PC-3 (cell line): ENCODE measurements at regions not wholly inside any gene's neighbourhood (a gene's known extent, or its start where the extent isn't known, plus 50 kb on each side); places are given as distances from the start of the nearest gene placed in this dataset.

Experiments
- ATAC-seq: fragments of 200-7000 bp; cut with Tn5 transposase; 2 replicates; pipeline ENCODE4 v1.9.1; 2020; ENCODE audit warnings: mild to moderate bottlenecking, moderate library complexity
- BruUV-seq: library from RNA; stranded (reverse); fragments of 400-500 nt; replicated peaks from 2 replicates; lab custom pipeline; 2021; lab: Mats Ljungman, UMichigan
- CTCF ChIA-PET: fragments of 300-600 bp; sonication (Branson Sonifier 250); formaldehyde crosslinking; loops from one replicate; lab custom pipeline; 2022; ENCODE audit warnings: antibody characterized with exemption; lab: Charles Lee
- POLR2A ChIA-PET: fragments of 300-600 bp; sonication (Branson Sonifier 250); formaldehyde crosslinking; loops from one replicate; lab custom pipeline; 2022; ENCODE audit warnings: antibody characterized with exemption; ENCODE audit not compliant: unreplicated experiment; lab: Charles Lee
- DNase-seq: peaks from one replicate; pipeline ENCODE4 v3.0.0-alpha.2; 2015
- H2AFZ ChIP-seq: fragments of 300-600 bp; sonication (generic); 2 replicates; pipeline ENCODE4 v1.6.0; 2016; ENCODE audit warnings: antibody characterized with exemption, low read length
- H3F3A ChIP-seq: fragments of 300-600 bp; sonication (generic); one replicate; pipeline ENCODE4 v1.6.0; 2017; ENCODE audit warnings: antibody characterized with exemption, low read length, control low read depth, mild to moderate bottlenecking; ENCODE audit not compliant: unreplicated experiment
- H3K27ac ChIP-seq: fragments of 300-600 bp; sonication (generic); 2 replicates; pipeline ENCODE4 v1.5.1; 2016; ENCODE audit warnings: mild to moderate bottlenecking, low read length
- H3K27me3 ChIP-seq: fragments of 300-600 bp; sonication (generic); 2 replicates; pipeline ENCODE4 v1.6.1; 2016; ENCODE audit warnings: low read length, mixed read lengths
- H3K36me3 ChIP-seq: fragments of 300-600 bp; sonication (generic); 2 replicates; pipeline ENCODE4 v1.6.1; 2016; ENCODE audit warnings: low read depth, mixed run types, low read length, mixed read lengths
- H3K4me1 ChIP-seq: fragments of 300-600 bp; sonication (generic); 2 replicates; pipeline ENCODE4 v1.5.1; 2016; ENCODE audit warnings: low read length; ENCODE audit not compliant: insufficient read depth
- H3K4me2 ChIP-seq: fragments of 300-600 bp; sonication (generic); 2 replicates; pipeline ENCODE4 v1.6.0; 2016; ENCODE audit warnings: low read length
- H3K4me3 ChIP-seq: fragments of 300-600 bp; sonication (generic); 2 replicates; pipeline ENCODE4 v1.5.1; 2016; ENCODE audit warnings: mild to moderate bottlenecking, low read length, mixed read lengths
- H3K79me2 ChIP-seq: fragments of 300-600 bp; sonication (generic); 2 replicates; pipeline ENCODE4 v1.6.1; 2017; ENCODE audit warnings: low read length, mixed read lengths
- H3K9ac ChIP-seq: fragments of 300-600 bp; sonication (generic); 2 replicates; pipeline ENCODE4 v1.6.0; 2016; ENCODE audit warnings: mild to moderate bottlenecking, low read length
- H3K9me2 ChIP-seq: fragments of 300-600 bp; sonication (generic); replicated peaks from 2 replicates; pipeline ENCODE4 v1.6.1; 2016; ENCODE audit warnings: mixed run types, low read length, mixed read lengths
- H3K9me3 ChIP-seq: fragments of 300-600 bp; sonication (generic); 2 replicates; pipeline ENCODE4 v1.6.1; 2016; ENCODE audit warnings: low read length, mixed read lengths
- H4K20me1 ChIP-seq: fragments of 300-600 bp; sonication (generic); 2 replicates; pipeline ENCODE4 v1.6.1; 2016; ENCODE audit warnings: low read length, mixed read lengths
- CTCF ChIP-seq: fragments of 300-600 bp; sonication (generic); conservative IDR thresholded peaks from 2 replicates; pipeline ENCODE4 v1.5.1; 2017; ENCODE audit warnings: antibody characterized with exemption, low read depth, mild to moderate bottlenecking, low read length
- EZH2 ChIP-seq: fragments of 300-600 bp; sonication (generic); IDR thresholded peaks from one replicate; pipeline ENCODE4 v1.6.1; 2017; ENCODE audit warnings: antibody characterized with exemption, mild to moderate bottlenecking, low read length; ENCODE audit not compliant: unreplicated experiment
- EZH2phosphoT487 ChIP-seq: fragments of 300-600 bp; sonication (generic); IDR thresholded peaks from 2 replicates; pipeline ENCODE4 v1.6.1; 2018; ENCODE audit warnings: mild to moderate bottlenecking, antibody characterized with exemption, low read length, borderline replicate concordance
- intact Hi-C: fragments of 100-400 bp; cut with micrococcal nuclease; formaldehyde crosslinking; loops from 2 replicates; pipeline ENCODE4 v1.9.0; 2023

GRCh38 chr15:94542391-94542790, 311.0 kb downstream of the MCTP2 start:
- no peak overlapping the region for H3K9ac ChIP-seq
- no peak overlapping the region for H3K4me3 ChIP-seq
- no peaks in the 10 kb centered on the region for H4K20me1 ChIP-seq
- ChIA-PET CTCF (no interaction called here), POLR2A (no interaction called here)
- no peaks in the 10 kb centered on the region for H3K4me1 ChIP-seq
- H3K4me2 ChIP-seq, result no peak overlapping the region
- BruUV-seq, result no TSS peak
- H3K79me2 ChIP-seq, result no peaks in the 10 kb centered on the region
- ATAC-seq (no peak), DNase-seq (no peak)
- H3K9me3 ChIP-seq, result no peaks in the 10 kb centered on the region
- intact Hi-C loops, result no loop called here
- TF ChIP-seq EZH2, result no peak
- TF ChIP-seq CTCF, result no peak
- no peak for TF ChIP-seq EZH2phosphoT487
- no peaks in the 10 kb centered on the region for H3K27me3 ChIP-seq
- no peak overlapping the region for H2AFZ ChIP-seq
- H3K9me2 ChIP-seq, result no peaks in the 10 kb centered on the region
- H3K36me3 ChIP-seq, result no peaks in the 10 kb centered on the region
- no peak overlapping the region for H3K27ac ChIP-seq
- H3F3A ChIP-seq, result no peaks in the 10 kb centered on the region

GRCh38 chr15:94546808-94547207, 315.4 kb downstream of the MCTP2 start:
- POLR2A ChIA-PET, result no interaction called here

GRCh38 chr15:94547711-94548110, 316.4 kb downstream of the MCTP2 start:
- BruUV-seq, result no TSS peak
- Histone ChIP-seq H3K9me3 (no peaks in the 10 kb centered on the region), H3K79me2 (no peaks in the 10 kb centered on the region), H3K27me3 (0 out of 2 replicates have a peak, but pooled peaks cover 4% of the 10 kb centered on the region), H4K20me1 (no peaks in the 10 kb centered on the region), H3F3A (no peaks in the 10 kb centered on the region), H2AFZ (no peak overlapping the region), H3K27ac (no peak overlapping the region), H3K9ac (no peak overlapping the region), H3K4me2 (no peak overlapping the region), H3K4me3 (no peak overlapping the region), H3K4me1 (no peaks in the 10 kb centered on the region), H3K36me3 (no peaks in the 10 kb centered on the region), H3K9me2 (no peaks in the 10 kb centered on the region)
- DNase-seq, result no peak
- intact Hi-C loops, result no loop called here
- ATAC-seq, result no peak
- ChIA-PET CTCF (no interaction called here), POLR2A (no interaction called here)
- TF ChIP-seq EZH2phosphoT487 (no peak), CTCF (no peak), EZH2 (no peak)

More at GRCh38 chr15:94546808-94547207, 315.4 kb downstream of the MCTP2 start:
- CTCF ChIA-PET, result no interaction called here
- DNase-seq (no peak), ATAC-seq (no peak)
- BruUV-seq, result no TSS peak
- no peaks in the 10 kb centered on the region for H3F3A ChIP-seq
- no peaks in the 10 kb centered on the region for H3K79me2 ChIP-seq
- H3K4me1 ChIP-seq, result no peaks in the 10 kb centered on the region
- no peaks in the 10 kb centered on the region for H3K36me3 ChIP-seq
- no peak overlapping the region for H3K4me2 ChIP-seq
- H2AFZ ChIP-seq, result no peak overlapping the region
- no peaks in the 10 kb centered on the region for H3K9me2 ChIP-seq
- H4K20me1 ChIP-seq, result no peaks in the 10 kb centered on the region
- no peak overlapping the region for H3K4me3 ChIP-seq
- TF ChIP-seq EZH2 (no peak), EZH2phosphoT487 (no peak), CTCF (no peak)
- intact Hi-C loops, result no loop called here
- no peaks in the 10 kb centered on the region for H3K9me3 ChIP-seq
- no peaks in the 10 kb centered on the region for H3K27me3 ChIP-seq
- H3K27ac ChIP-seq, result no peak overlapping the region
- H3K9ac ChIP-seq, result no peak overlapping the region
